Astrocyte (in vitro differentiated cells and primary cell): ENCODE measurements at regions not wholly inside any gene's neighbourhood (a gene's known extent, or its start where the extent isn't known, plus 50 kb on each side); places are given as distances from the start of the nearest gene placed in this dataset.

ENCODE experiments used
- DNase-seq: peaks from one replicate; pipeline ENCODE4 v3.0.0-alpha.2; 2010; ENCODE audit warnings: low read depth
- FAIRE-seq: peaks from 2 replicates; lab custom pipeline; 2011; peaks lifted over from hg19 to GRCh38; lab: Jason Lieb, UNC
- H2AFZ ChIP-seq: 2 replicates; pipeline ENCODE4 v1.6.0; 2012; ENCODE audit warnings: low read depth, low read length, inconsistent platforms
- H3K27ac ChIP-seq: 2 replicates; pipeline ENCODE4 v1.5.1; 2011; ENCODE audit warnings: low read depth, low read length, inconsistent platforms
- H3K27me3 ChIP-seq: 2 replicates; pipeline ENCODE4 v1.6.0; 2011; ENCODE audit warnings: low read length, inconsistent platforms; ENCODE audit not compliant: insufficient read depth
- H3K36me3 ChIP-seq: 2 replicates; pipeline ENCODE4 v1.5.1; 2011; ENCODE audit warnings: low read length, inconsistent platforms; ENCODE audit not compliant: insufficient read depth
- H3K4me1 ChIP-seq: 2 replicates; pipeline ENCODE4 v1.5.1; 2011; ENCODE audit warnings: low read length, inconsistent platforms; ENCODE audit not compliant: insufficient read depth
- H3K4me2 ChIP-seq: 2 replicates; pipeline ENCODE4 v1.6.0; 2012; ENCODE audit warnings: low read length, inconsistent platforms
- H3K4me3 ChIP-seq: 2 replicates; pipeline ENCODE4 v1.5.1; 2011; ENCODE audit warnings: low read depth, mild to moderate bottlenecking, low read length, inconsistent platforms; ENCODE audit not compliant: insufficient read depth
- H3K79me2 ChIP-seq: 2 replicates; pipeline ENCODE4 v1.6.0; 2012; ENCODE audit warnings: mild to moderate bottlenecking, low read length, inconsistent platforms; ENCODE audit not compliant: insufficient read depth
- H3K9ac ChIP-seq: 2 replicates; pipeline ENCODE4 v1.6.0; 2012; ENCODE audit warnings: mild to moderate bottlenecking, low read length, inconsistent platforms
- H3K9me3 ChIP-seq: 2 replicates; pipeline ENCODE4 v1.5.1; 2012; ENCODE audit warnings: low read depth, mild to moderate bottlenecking, low read length, inconsistent platforms; ENCODE audit not compliant: insufficient read depth
- H4K20me1 ChIP-seq: 2 replicates; pipeline ENCODE4 v1.6.0; 2012; ENCODE audit warnings: low read length, inconsistent platforms; ENCODE audit not compliant: insufficient read depth
- H3K27ac Mint-ChIP-seq: one replicate; pipeline ENCODE4 v1.8.0; 2021; ENCODE audit warnings: mild to moderate bottlenecking, mixed read lengths; ENCODE audit not compliant: unreplicated experiment
- H3K27me3 Mint-ChIP-seq: one replicate; pipeline ENCODE4 v1.8.0; 2021; ENCODE audit warnings: low read depth, mixed read lengths; ENCODE audit not compliant: unreplicated experiment
- H3K36me3 Mint-ChIP-seq: one replicate; pipeline ENCODE4 v1.8.0; 2021; ENCODE audit warnings: low read depth, mixed read lengths; ENCODE audit not compliant: unreplicated experiment
- H3K4me1 Mint-ChIP-seq: one replicate; pipeline ENCODE4 v1.8.0; 2021; ENCODE audit warnings: low read depth, mixed read lengths; ENCODE audit not compliant: unreplicated experiment
- H3K4me3 Mint-ChIP-seq: one replicate; pipeline ENCODE4 v1.8.0; 2021; ENCODE audit warnings: mild to moderate bottlenecking, moderate library complexity, mixed read lengths; ENCODE audit not compliant: unreplicated experiment
- H3K9me3 Mint-ChIP-seq: one replicate; pipeline ENCODE4 v1.8.0; 2021; ENCODE audit warnings: mild to moderate bottlenecking, mixed read lengths; ENCODE audit not compliant: unreplicated experiment
- CTCF ChIP-seq: IDR thresholded peaks from 2 replicates; pipeline ENCODE4 v1.5.1; 2011; ENCODE audit warnings: low read depth, mild to moderate bottlenecking, inconsistent platforms, low read length, moderate library complexity; ENCODE audit not compliant: insufficient read depth
- EZH2 ChIP-seq: IDR thresholded peaks from 2 replicates; pipeline ENCODE4 v1.6.1; 2012; ENCODE audit warnings: mild to moderate bottlenecking, low read length, inconsistent platforms; ENCODE audit not compliant: insufficient read depth

- no peak overlapping the region for H3K4me3 Mint-ChIP-seq
- H3K79me2 ChIP-seq = no peaks in the 10 kb centered on the region
- no peak overlapping the region for H3K27ac Mint-ChIP-seq
- no peak overlapping the region for H3K4me2 ChIP-seq
- H3K36me3 ChIP-seq = no peaks in the 10 kb centered on the region
- H3K4me3 ChIP-seq = no peak overlapping the region
- DNase-seq (no peak), FAIRE-seq (no peak)
- TF ChIP-seq CTCF = no peak
- no peak for TF ChIP-seq EZH2
- H3K4me1 Mint-ChIP-seq = peaks cover 6% of the 10 kb centered on the region
- no peak overlapping the region for H3K27ac ChIP-seq
- H3K27me3 Mint-ChIP-seq = no peaks in the 10 kb centered on the region
- no peak overlapping the region for H2AFZ ChIP-seq
- no peak overlapping the region for H3K9ac ChIP-seq
- H3K36me3 Mint-ChIP-seq = no peaks in the 10 kb centered on the region
- H3K27me3 ChIP-seq = no peaks in the 10 kb centered on the region
- H3K9me3 Mint-ChIP-seq = peaks cover 2% of the 10 kb centered on the region
- H4K20me1 ChIP-seq = no peaks in the 10 kb centered on the region
- H3K9me3 ChIP-seq = no peaks in the 10 kb centered on the region
- H3K4me1 ChIP-seq = no peaks in the 10 kb centered on the region
Observed at GRCh38 chr5:163104464-163104863, 332.9 kb upstream of the CCNG1 start.

GRCh38 chr5:163105456-163105855 is 331.9 kb upstream of the CCNG1 start:
- H4K20me1 ChIP-seq = no peaks in the 10 kb centered on the region
- no peak overlapping the region for H3K4me3 Mint-ChIP-seq
- TF ChIP-seq EZH2 = no peak
- no peak for TF ChIP-seq CTCF
- no peaks in the 10 kb centered on the region for H3K79me2 ChIP-seq
- H3K27me3 Mint-ChIP-seq = no peaks in the 10 kb centered on the region
- FAIRE-seq (no peak), DNase-seq (peak; percentile 60)
- H3K9ac ChIP-seq = no peak overlapping the region
- H3K4me2 ChIP-seq = peak overlapping the region; percentile 8
- H3K9me3 ChIP-seq = no peaks in the 10 kb centered on the region
- no peaks in the 10 kb centered on the region for H3K36me3 ChIP-seq
- no peak overlapping the region for H3K27ac Mint-ChIP-seq
- peaks cover 2% of the 10 kb centered on the region for H3K9me3 Mint-ChIP-seq
- no peaks in the 10 kb centered on the region for H3K36me3 Mint-ChIP-seq
- H3K4me1 Mint-ChIP-seq = peaks cover 6% of the 10 kb centered on the region
- H3K27me3 ChIP-seq = no peaks in the 10 kb centered on the region
- H2AFZ ChIP-seq = no peak overlapping the region
- H3K27ac ChIP-seq = no peak overlapping the region
- no peaks in the 10 kb centered on the region for H3K4me1 ChIP-seq
- H3K4me3 ChIP-seq = no peak overlapping the region

- Histone ChIP-seq H4K20me1 (no peaks in the 10 kb centered on the region), H3K4me2 (no peak overlapping the region), H3K4me3 (no peak overlapping the region), H3K27me3 (no peaks in the 10 kb centered on the region), H3K4me1 (no peaks in the 10 kb centered on the region), H3K27ac (no peak overlapping the region), H3K36me3 (no peaks in the 10 kb centered on the region), H2AFZ (no peak overlapping the region), H3K9ac (no peak overlapping the region), H3K79me2 (no peaks in the 10 kb centered on the region), H3K9me3 (no peaks in the 10 kb centered on the region)
- Mint-ChIP-seq H3K36me3 (no peaks in the 10 kb centered on the region), H3K9me3 (peaks cover 2% of the 10 kb centered on the region), H3K4me1 (peaks cover 6% of the 10 kb centered on the region), H3K27ac (no peak overlapping the region), H3K27me3 (no peaks in the 10 kb centered on the region), H3K4me3 (no peak overlapping the region)
- no peak for TF ChIP-seq EZH2
- TF ChIP-seq CTCF = no peak
- FAIRE-seq (no peak), DNase-seq (no peak)
Observed at GRCh38 chr5:163106098-163106497, 331.3 kb upstream of the CCNG1 start.
